HepG2 (cell line): ENCODE measurements at regions not wholly inside any gene's neighbourhood (a gene's known extent, or its start where the extent isn't known, plus 50 kb on each side); places are given as distances from the start of the nearest gene placed in this dataset.
"Not testable (repeated sequence)": the region's sequence is repeated elsewhere in the genome, so short reads cannot be mapped to it uniquely, and the experiment has no call there.

Experiments used
- ATAC-seq: fragments of 200-7000 bp; cut with Tn5 transposase; 3 replicates; pipeline ENCODE4 v1.9.1; 2020; ENCODE audit warnings: mild to moderate bottlenecking, moderate library complexity
- BruUV-seq: library from RNA; stranded (reverse); fragments of 400-500 nt; replicated peaks from 2 replicates; lab custom pipeline; 2021; lab: Mats Ljungman, UMichigan
- CTCF ChIA-PET: fragments of 300-600 bp; formaldehyde crosslinking; extraction: SDS; loops from one replicate; lab custom pipeline; 2021; ENCODE audit warnings: low total read pairs, inconsistent platforms, low intra/inter-chr PET ratio; lab: Yijun Ruan, JAX
- POLR2A ChIA-PET: fragments of 350-600 bp; sonication (Branson Sonifier 250); formaldehyde crosslinking; loops from one replicate; lab custom pipeline; 2020; ENCODE audit warnings: antibody characterized with exemption, inconsistent platforms; lab: Yijun Ruan, JAX
- DNase-seq: peaks from one replicate; pipeline ENCODE4 v3.0.0-alpha.2; 2015; ENCODE audit warnings: low spot score
- FAIRE-seq: peaks from 3 replicates; lab custom pipeline; 2011; peaks lifted over from hg19 to GRCh38; lab: Jason Lieb, UNC
- H2AFZ ChIP-seq: one replicate; pipeline ENCODE4 v1.6.1; 2011; ENCODE audit warnings: low read length, inconsistent platforms
- H3K27ac ChIP-seq: fragments of 300-600 bp; 3 replicates; pipeline ENCODE4 v1.8.0; 2011; ENCODE audit warnings: mixed run types, mild to moderate bottlenecking, mixed read lengths, low read length, inconsistent platforms; ENCODE audit not compliant: insufficient read depth; ENCODE audit errors: extremely low read length
- H3K27me3 ChIP-seq, 2 experiments: fragments of 200-600 bp in 1 of 2; 2 replicates in 1 of 2; 3 replicates in 1 of 2; pipeline versions ENCODE4 v1.6.0 to v1.8.0; 2011; ENCODE audit warnings: low read length in 2 of 2, mild to moderate bottlenecking in 2 of 2, moderate library complexity in 2 of 2, inconsistent platforms in 1 of 2; ENCODE audit not compliant: insufficient read depth in 2 of 2, control insufficient read depth in 1 of 2
- H3K36me3 ChIP-seq, 2 experiments: fragments of 200-600 bp in 1 of 2; replicated peaks in 1 of 2; 2 replicates in 1 of 2; 3 replicates in 1 of 2; pipeline versions ENCODE4 v1.5.1 to v1.8.0; 2011; ENCODE audit warnings: low read length in 2 of 2, inconsistent platforms in 1 of 2; ENCODE audit not compliant: insufficient read depth in 2 of 2, control insufficient read depth in 1 of 2
- H3K4me1 ChIP-seq: 2 replicates; pipeline ENCODE4 v1.5.1; 2012; ENCODE audit warnings: low read length, inconsistent platforms; ENCODE audit not compliant: insufficient read depth
- H3K4me2 ChIP-seq: 2 replicates; pipeline ENCODE4 v1.6.0; 2011; ENCODE audit warnings: low read depth, low read length, inconsistent platforms
- H3K4me3 ChIP-seq, 3 experiments: fragments of 200-600 bp in 1 of 3; sonication (generic), shearing (Covaris generic) in 1 of 3; replicated peaks in 1 of 3; 2 replicates each; pipeline ENCODE4 v1.5.1; 2011 to 2016; ENCODE audit warnings: low read length in 3 of 3, inconsistent platforms in 2 of 3, low read depth in 2 of 3, mild to moderate bottlenecking in 2 of 3, control low read depth in 1 of 3, mixed read lengths in 1 of 3; ENCODE audit not compliant: insufficient read depth in 1 of 3
- H3K79me2 ChIP-seq: one replicate; pipeline ENCODE4 v1.6.1; 2011; ENCODE audit warnings: low read length, inconsistent platforms; ENCODE audit not compliant: insufficient read depth
- H3K9ac ChIP-seq: 2 replicates; pipeline ENCODE4 v1.6.0; 2011; ENCODE audit warnings: mild to moderate bottlenecking, low read depth, low read length, inconsistent platforms; ENCODE audit not compliant: insufficient read depth
- H3K9me3 ChIP-seq: 2 replicates; pipeline ENCODE4 v1.5.1; 2012; ENCODE audit warnings: mild to moderate bottlenecking, low read length
- H4K20me1 ChIP-seq: 2 replicates; pipeline ENCODE4 v1.6.0; 2011; ENCODE audit warnings: inconsistent platforms, mild to moderate bottlenecking, low read length, moderate library complexity; ENCODE audit not compliant: insufficient read depth
- CREB1 ChIP-seq, 2 experiments: fragments of 450-650 bp in 1 of 2; IDR thresholded peaks; 2 replicates each; pipeline ENCODE4 v1.6.1; 2016 to 2017; ENCODE audit warnings: control low read depth in 1 of 2, mild to moderate bottlenecking in 1 of 2, missing compliant biosample characterization in 1 of 2, missing genetic modification characterization in 1 of 2
- KLF6 ChIP-seq: IDR thresholded peaks from 2 replicates; pipeline ENCODE4 v1.8.0; 2016; ENCODE audit warnings: missing biosample characterization, missing genetic modification reagents
- RFX5 ChIP-seq: IDR thresholded peaks from 2 replicates; pipeline ENCODE4 v1.6.1; 2011; ENCODE audit warnings: low read depth, low read length, improper control_type of control experiment
- ZFP41 ChIP-seq: sonication (generic); formaldehyde crosslinking; IDR thresholded peaks from 2 replicates; pipeline ENCODE4 v1.4.0; 2020; ENCODE audit warnings: mild to moderate bottlenecking, missing genetic modification reagents, borderline replicate concordance
- WGBS: methylation state at CpG from one replicate; pipeline ENCODE4 v1.1.6; 2017; ENCODE audit warnings: low lambda C conversion rate; 5-methylcytosine and 5-hydroxymethylcytosine counted together
- in situ Hi-C: cut with HindIII; loops from 2 replicates; pipeline ENCODE4 v1.10.0; 2017; ENCODE audit warnings: low pct_unique_long_range_greater_than_20kb; ENCODE audit not compliant: extremely low pct_ligation_motif_present
- intact Hi-C: fragments of 100-400 bp; cut with micrococcal nuclease; formaldehyde crosslinking; loops from one replicate; pipeline ENCODE4 v1.10.0; 2022; ENCODE audit not compliant: unreplicated experiment
- TF ChIP-seq, protein P1 (sequence below): fragments of 450-650 bp; IDR thresholded peaks from 2 replicates; pipeline ENCODE4 v1.6.1; 2016

DNA sequence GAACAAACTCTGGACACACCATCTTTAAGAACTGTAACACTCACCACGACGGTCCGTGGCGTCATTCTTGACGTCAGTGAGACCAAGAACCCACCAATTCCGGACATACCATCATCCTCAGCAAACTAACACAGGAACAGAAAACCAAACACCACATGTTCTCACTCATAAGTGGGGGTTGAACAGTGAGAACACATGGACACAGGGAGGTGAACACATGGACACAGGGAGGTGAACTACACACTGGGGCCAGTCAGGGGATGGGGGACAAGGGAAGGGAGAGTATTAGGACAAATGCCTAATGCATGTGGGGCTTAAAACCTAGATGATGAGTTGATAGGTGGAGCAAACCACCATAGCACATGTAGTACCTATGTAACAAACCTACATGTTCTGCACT, 952.1 kb upstream of the PRR20A start:
- intact Hi-C loops; H2AFZ ChIP-seq; CTCF ChIA-PET; H3K4me2 ChIP-seq; H3K79me2 ChIP-seq; H3K27me3 ChIP-seq; POLR2A ChIA-PET; FAIRE-seq; ATAC-seq; H3K27ac ChIP-seq; H3K9ac ChIP-seq; H4K20me1 ChIP-seq; H3K4me3 ChIP-seq; H3K36me3 ChIP-seq; DNase-seq; BruUV-seq; H3K4me1 ChIP-seq; TF ChIP-seq CREB1 (CRISPR knock-in tag; IDR thresholded peaks at IDR 0.05): not testable (repeated sequence)
- in situ Hi-C loops = loop anchor here (25.0 kb wide), 1 partner anchor 99 kb away; no protein-coding TSS in a partner anchor
- H3K9me3 ChIP-seq = peaks cover 63% of the 10 kb centered on the region
- WGBS = 5% methylated on average over 6 of the region's 6 CpGs
- TF ChIP-seq, protein P1, sequence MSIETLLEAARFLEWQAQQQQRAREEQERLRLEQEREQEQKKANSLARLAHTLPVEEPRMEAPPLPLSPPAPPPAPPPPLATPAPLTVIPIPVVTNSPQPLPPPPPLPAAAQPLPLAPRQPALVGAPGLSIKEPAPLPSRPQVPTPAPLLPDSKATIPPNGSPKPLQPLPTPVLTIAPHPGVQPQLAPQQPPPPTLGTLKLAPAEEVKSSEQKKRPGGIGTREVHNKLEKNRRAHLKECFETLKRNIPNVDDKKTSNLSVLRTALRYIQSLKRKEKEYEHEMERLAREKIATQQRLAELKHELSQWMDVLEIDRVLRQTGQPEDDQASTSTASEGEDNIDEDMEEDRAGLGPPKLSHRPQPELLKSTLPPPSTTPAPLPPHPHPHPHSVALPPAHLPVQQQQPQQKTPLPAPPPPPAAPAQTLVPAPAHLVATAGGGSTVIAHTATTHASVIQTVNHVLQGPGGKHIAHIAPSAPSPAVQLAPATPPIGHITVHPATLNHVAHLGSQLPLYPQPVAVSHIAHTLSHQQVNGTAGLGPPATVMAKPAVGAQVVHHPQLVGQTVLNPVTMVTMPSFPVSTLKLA = peak; percentile 96
- peak; percentile 31; the same call in 1 of the 2 replicates for TF ChIP-seq CREB1 (IDR thresholded peaks at IDR 0.05)
- TF ChIP-seq, all 625 proteins: peak for 2; not testable (repeated sequence) for 623

- no peaks in the 10 kb centered on the region for H3K27me3 ChIP-seq
- no peaks in the 10 kb centered on the region for H3K4me1 ChIP-seq
- no peak overlapping the region for H3K4me3 ChIP-seq
- H3K9ac ChIP-seq = no peak overlapping the region
- H2AFZ ChIP-seq = no peak overlapping the region
- no TSS peak for BruUV-seq
- TF ChIP-seq KLF6 (CRISPR knock-in tag) (no peak), RFX5 (no peak), ZFP41 (CRISPR knock-in tag) (no peak)
- in situ Hi-C loops (loop anchor here (25.0 kb wide), 1 partner anchor 98 kb away; no protein-coding TSS in a partner anchor), intact Hi-C loops (no loop called here)
- WGBS = 0% methylated on average over 1 of the region's 1 CpG
- no peaks in the 10 kb centered on the region for H3K36me3 ChIP-seq
- ATAC-seq (no peak), DNase-seq (no peak), FAIRE-seq (no peak)
- H3K4me2 ChIP-seq = no peak overlapping the region
- CTCF ChIA-PET = no interaction called here
- no peaks in the 10 kb centered on the region for H4K20me1 ChIP-seq
- H3K9me3 ChIP-seq = peaks cover 55% of the 10 kb centered on the region
- H3K27ac ChIP-seq = no peak overlapping the region
- POLR2A ChIA-PET = no interaction called here
- H3K79me2 ChIP-seq = no peaks in the 10 kb centered on the region
These were observed 951.3 kb upstream of the PRR20A start for GRCh38 chr13:56189439-56189838.
